WTC11 (cell line): ENCODE measurements at regions not wholly inside any gene's neighbourhood (a gene's known extent, or its start where the extent isn't known, plus 50 kb on each side); places are given as distances from the start of the nearest gene placed in this dataset.

Experiments used
- ATAC-seq: fragments of 200-7000 bp; cut with Tn5 transposase; 2 replicates; pipeline ENCODE4 v1.10.0; 2021; ENCODE audit warnings: mild to moderate bottlenecking, moderate library complexity
- CTCF ChIA-PET: fragments of 300-600 bp; sonication (Branson Sonifier 250); formaldehyde crosslinking; loops from one replicate; lab custom pipeline; 2021; ENCODE audit warnings: antibody characterized with exemption; lab: Charles Lee
- POLR2A ChIA-PET: fragments of 350-600 bp; sonication (Branson Sonifier 250); formaldehyde crosslinking; loops from one replicate; lab custom pipeline; 2021; ENCODE audit warnings: antibody characterized with exemption; lab: Charles Lee
- DNase-seq: peaks from one replicate; pipeline ENCODE4 v3.0.0; 2021; ENCODE audit warnings: low spot score
- H3K27ac Mint-ChIP-seq: 2 replicates; pipeline ENCODE4 v1.8.0; 2021; ENCODE audit warnings: mixed read lengths
- H3K27me3 Mint-ChIP-seq: 2 replicates; pipeline ENCODE4 v1.8.0; 2021; ENCODE audit warnings: low read depth, mild to moderate bottlenecking, moderate library complexity, mixed read lengths
- H3K36me3 Mint-ChIP-seq: 2 replicates; pipeline ENCODE4 v1.8.0; 2021; ENCODE audit warnings: mixed read lengths
- H3K4me1 Mint-ChIP-seq: 2 replicates; pipeline ENCODE4 v1.8.0; 2022; ENCODE audit warnings: mixed read lengths
- H3K4me3 Mint-ChIP-seq: 2 replicates; pipeline ENCODE4 v1.8.0; 2021; ENCODE audit warnings: mild to moderate bottlenecking, moderate library complexity, mixed read lengths
- H3K9me3 Mint-ChIP-seq: 2 replicates; pipeline ENCODE4 v1.8.0; 2021; ENCODE audit warnings: mixed read lengths
- ARID4B ChIP-seq: sonication (generic); formaldehyde crosslinking; IDR thresholded peaks from 2 replicates; pipeline ENCODE4 v1.8.0; 2023; ENCODE audit warnings: missing genetic modification reagents, mild to moderate bottlenecking, borderline replicate concordance
- E2F1 ChIP-seq: sonication (generic); formaldehyde crosslinking; IDR thresholded peaks from 2 replicates; pipeline ENCODE4 v1.8.0; 2022; ENCODE audit warnings: mild to moderate bottlenecking, missing genetic modification reagents
- EMX1 ChIP-seq: fragments of 250-450 bp; sonication (Bioruptor Pico); IDR thresholded peaks from 2 replicates; pipeline ENCODE4 v1.8.0; 2021; ENCODE audit warnings: mild to moderate bottlenecking
- ERG ChIP-seq: fragments of 250-450 bp; sonication (Bioruptor Pico); IDR thresholded peaks from 2 replicates; pipeline ENCODE4 v1.8.0; 2021; ENCODE audit warnings: mild to moderate bottlenecking
- FOXK1 ChIP-seq: sonication (generic); formaldehyde crosslinking; IDR thresholded peaks from 2 replicates; pipeline ENCODE4 v1.8.0; 2022; ENCODE audit warnings: mild to moderate bottlenecking, moderate library complexity, missing genetic modification reagents
- FOXP4 ChIP-seq: sonication (generic); formaldehyde crosslinking; IDR thresholded peaks from 2 replicates; pipeline ENCODE4 v1.8.0; 2022; ENCODE audit warnings: mild to moderate bottlenecking, missing genetic modification reagents
- GTF2I ChIP-seq: fragments of 250-450 bp; sonication (Bioruptor Pico); conservative IDR thresholded peaks from 2 replicates; pipeline ENCODE4 v1.4.0; 2021; ENCODE audit warnings: mild to moderate bottlenecking
- NFE2L1 ChIP-seq: sonication (generic); formaldehyde crosslinking; IDR thresholded peaks from 2 replicates; pipeline ENCODE4 v1.8.1; 2023; ENCODE audit warnings: missing genetic modification reagents
- NR2C2 ChIP-seq: sonication (generic); formaldehyde crosslinking; IDR thresholded peaks from 2 replicates; pipeline ENCODE4 v1.8.0; 2022; ENCODE audit warnings: mild to moderate bottlenecking, missing genetic modification reagents
- OVOL2 ChIP-seq: fragments of 250-450 bp; sonication (Bioruptor Pico); IDR thresholded peaks from 2 replicates; pipeline ENCODE4 v1.9.0; 2021; ENCODE audit warnings: mild to moderate bottlenecking, borderline replicate concordance
- SP1 ChIP-seq: sonication (generic); formaldehyde crosslinking; conservative IDR thresholded peaks from 2 replicates; pipeline ENCODE4 v1.8.1; 2022; ENCODE audit warnings: missing genetic modification reagents
- TP53 ChIP-seq: sonication (generic); formaldehyde crosslinking; IDR thresholded peaks from 2 replicates; pipeline ENCODE4 v1.8.1; 2023; ENCODE audit warnings: mild to moderate bottlenecking, missing genetic modification reagents
- USF2 ChIP-seq: sonication (generic); formaldehyde crosslinking; IDR thresholded peaks from 2 replicates; pipeline ENCODE4 v1.8.1; 2023; ENCODE audit warnings: mild to moderate bottlenecking, missing genetic modification reagents, moderate library complexity
- ZNF425 ChIP-seq: fragments of 250-450 bp; sonication (Bioruptor Pico); conservative IDR thresholded peaks from 2 replicates; pipeline ENCODE4 v1.9.0; 2021; ENCODE audit warnings: mild to moderate bottlenecking
- ZNF532 ChIP-seq: fragments of 250-450 bp; sonication (Bioruptor Pico); IDR thresholded peaks from 2 replicates; pipeline ENCODE4 v1.9.0; 2021; ENCODE audit warnings: mild to moderate bottlenecking, borderline replicate concordance
- ZNF671 ChIP-seq: fragments of 250-450 bp; sonication (Bioruptor Pico); IDR thresholded peaks from 2 replicates; pipeline ENCODE4 v1.8.0; 2021; ENCODE audit warnings: mild to moderate bottlenecking

GRCh38 chr2:144285324-144285723 is 234.6 kb downstream of the ZEB2 start:
- POLR2A ChIA-PET = interaction anchor here (0.6 kb wide), 1 partner anchor 271 kb away, joined by 3 read pairs; no protein-coding TSS in a partner anchor
- Mint-ChIP-seq H3K36me3 (no peaks in the 10 kb centered on the region), H3K4me1 (peaks cover 8% of the 10 kb centered on the region), H3K27ac (no peak overlapping the region), H3K4me3 (no peak overlapping the region), H3K9me3 (no peaks in the 10 kb centered on the region), H3K27me3 (no peaks in the 10 kb centered on the region)
- TF ChIP-seq TP53 = no peak
- TF ChIP-seq GTF2I = 0 out of 2 replicates have a peak, but pooled peaks have one; percentile 22
- DNase-seq (no peak), ATAC-seq (no peak)
- CTCF ChIA-PET = interaction anchor here (0.6 to 1.5 kb wide), 2 partner anchors 21 to 123 kb away, joined by 4 read pairs; no protein-coding TSS in a partner anchor

GRCh38 chr2:144281476-144281875 is 238.4 kb downstream of the ZEB2 start:
- Mint-ChIP-seq H3K27ac (no peak overlapping the region), H3K36me3 (no peaks in the 10 kb centered on the region), H3K4me1 (peaks cover 23% of the 10 kb centered on the region), H3K27me3 (no peaks in the 10 kb centered on the region), H3K9me3 (no peaks in the 10 kb centered on the region), H3K4me3 (no peak overlapping the region)
- DNase-seq (no peak), ATAC-seq (no peak)
- CTCF ChIA-PET = no interaction called here
- no peak for TF ChIP-seq TP53
- no peak for TF ChIP-seq SP1 (CRISPR knock-in tag)
- POLR2A ChIA-PET = no interaction called here

GRCh38 chr2:144280009-144280408 is 239.9 kb downstream of the ZEB2 start:
- ATAC-seq = no peak
- CTCF ChIA-PET = no interaction called here
- POLR2A ChIA-PET = interaction anchor here (0.5 kb wide), 1 partner anchor 230 kb away, joined by 3 read pairs; no protein-coding TSS in a partner anchor
- no peak for DNase-seq
- Mint-ChIP-seq H3K36me3 (no peaks in the 10 kb centered on the region), H3K4me1 (peaks cover 23% of the 10 kb centered on the region), H3K27me3 (no peaks in the 10 kb centered on the region), H3K9me3 (no peaks in the 10 kb centered on the region), H3K4me3 (no peak overlapping the region), H3K27ac (no peak overlapping the region)
- TF ChIP-seq USF2 (CRISPR knock-in tag) = no peak
- no peak for TF ChIP-seq EMX1 (CRISPR knock-in tag)
- no peak for TF ChIP-seq OVOL2 (CRISPR knock-in tag)
- TF ChIP-seq ERG (CRISPR knock-in tag) = no peak
- no peak for TF ChIP-seq ZNF532 (CRISPR knock-in tag)
- no peak for TF ChIP-seq NFE2L1 (CRISPR knock-in tag)
- TF ChIP-seq ZNF671 = no peak
- TF ChIP-seq ARID4B (CRISPR knock-in tag) = no peak
- no peak for TF ChIP-seq FOXK1
- no peak for TF ChIP-seq FOXP4 (CRISPR knock-in tag)
- no peak for TF ChIP-seq ZNF425
- TF ChIP-seq E2F1 = no peak
- no peak for TF ChIP-seq NR2C2
